ENCODE measurements at regions not wholly inside any gene's neighbourhood (a gene's known extent, or its start where the extent isn't known, plus 50 kb on each side); places are given as distances from the start of the nearest gene placed in this dataset.
"Not testable (repeated sequence)": the region's sequence is repeated elsewhere in the genome, so short reads cannot be mapped to it uniquely, and the experiment has no call there.

DNA sequence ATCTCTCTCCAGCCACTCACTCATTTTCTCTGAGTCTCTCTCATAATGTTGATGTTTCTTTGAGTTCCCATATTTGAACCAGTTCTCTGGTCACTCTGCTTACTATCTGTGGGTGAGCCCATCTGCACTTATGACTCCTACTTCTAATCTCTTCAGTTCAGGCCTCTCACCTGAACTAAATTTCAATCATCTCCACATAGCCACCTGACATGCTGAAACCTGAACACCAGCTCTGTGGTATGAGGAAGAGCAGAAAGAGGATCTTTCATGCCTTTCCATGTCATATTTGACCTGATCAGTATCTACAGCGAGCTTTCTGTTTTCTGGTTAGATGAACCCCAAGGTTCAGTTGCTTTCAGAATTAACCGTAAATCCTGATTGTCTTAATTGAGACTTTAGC lies 122.2 kb upstream of the ESX1 start:
- DNase-seq (ENCODE audit: low read depth): no peak

DNA sequence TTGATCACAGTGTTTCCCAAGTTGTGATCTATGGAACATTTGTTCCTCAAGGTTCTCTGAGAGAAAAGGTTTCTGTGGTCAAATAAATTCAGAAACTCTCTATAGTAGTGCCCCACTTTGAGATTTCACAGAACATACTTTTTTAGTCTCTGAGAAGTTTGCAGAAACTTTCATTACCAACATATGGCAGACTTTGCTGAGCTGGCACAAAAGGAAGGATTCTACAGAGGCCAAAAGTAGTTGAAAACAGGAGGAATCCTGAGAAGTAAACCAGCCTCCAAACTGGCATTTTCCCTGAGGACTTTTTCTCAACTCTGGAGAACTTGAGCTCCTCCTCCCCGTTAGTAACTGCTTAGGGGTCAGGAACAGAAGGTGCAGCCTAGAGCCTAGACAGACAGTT lies 117.8 kb upstream of the ESX1 start:
- no peak for DNase-seq (ENCODE audit: low read depth)

- DNase-seq (ENCODE audit: low read depth): no peak
These were observed 115.4 kb upstream of the ESX1 start for GRCh38 chrX:104370089-104370488.

GRCh38 chrX:104360774-104361173 lies 106.0 kb upstream of the ESX1 start:
- DNase-seq (ENCODE audit: low read depth): not testable (repeated sequence)

DNA sequence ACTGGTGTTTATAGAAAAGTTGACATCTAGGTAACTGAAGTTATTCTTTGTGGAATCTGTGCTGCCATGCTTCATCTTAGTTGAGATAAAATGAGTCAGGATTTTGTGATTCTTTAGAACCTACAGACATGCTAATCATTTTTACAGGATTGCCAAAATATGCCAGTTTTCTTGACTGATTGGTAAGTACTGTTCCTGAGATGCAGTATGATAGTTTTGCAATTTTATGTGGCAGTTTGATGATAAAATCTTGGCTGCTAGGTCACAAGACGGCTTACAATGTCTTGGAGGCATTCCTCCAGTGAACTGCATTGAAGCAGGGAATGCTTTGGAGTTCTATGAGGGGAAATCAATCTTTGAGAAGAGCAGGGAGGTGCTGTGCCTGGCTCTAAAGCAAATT lies 104.4 kb upstream of the ESX1 start:
- no peak for DNase-seq (ENCODE audit: low read depth)

GRCh38 chrX:104351173-104351769 lies 96.5 kb upstream of the ESX1 start:
- peak; percentile 74 for DNase-seq (ENCODE audit: low read depth)

DNA sequence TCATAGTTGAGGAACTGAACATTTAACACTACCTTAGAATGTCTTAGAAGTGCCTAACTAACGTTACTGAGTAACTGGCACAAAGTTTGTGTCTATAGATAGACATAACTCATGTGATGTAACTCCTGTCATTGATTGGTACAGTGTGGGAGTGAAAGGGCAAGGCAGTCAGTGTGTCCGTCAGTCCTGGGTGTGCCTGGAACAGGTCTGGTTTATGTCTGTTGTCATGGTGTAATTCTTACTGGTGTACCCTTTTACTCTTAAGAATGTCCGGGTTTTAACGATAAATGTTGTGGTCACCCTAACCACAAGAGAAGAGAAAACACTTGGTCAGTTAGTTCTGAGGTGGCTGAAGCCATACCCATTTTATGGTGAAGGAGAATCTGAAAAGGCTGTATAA lies 93.1 kb upstream of the ESX1 start:
- no peak for DNase-seq (ENCODE audit: low read depth)

DNA sequence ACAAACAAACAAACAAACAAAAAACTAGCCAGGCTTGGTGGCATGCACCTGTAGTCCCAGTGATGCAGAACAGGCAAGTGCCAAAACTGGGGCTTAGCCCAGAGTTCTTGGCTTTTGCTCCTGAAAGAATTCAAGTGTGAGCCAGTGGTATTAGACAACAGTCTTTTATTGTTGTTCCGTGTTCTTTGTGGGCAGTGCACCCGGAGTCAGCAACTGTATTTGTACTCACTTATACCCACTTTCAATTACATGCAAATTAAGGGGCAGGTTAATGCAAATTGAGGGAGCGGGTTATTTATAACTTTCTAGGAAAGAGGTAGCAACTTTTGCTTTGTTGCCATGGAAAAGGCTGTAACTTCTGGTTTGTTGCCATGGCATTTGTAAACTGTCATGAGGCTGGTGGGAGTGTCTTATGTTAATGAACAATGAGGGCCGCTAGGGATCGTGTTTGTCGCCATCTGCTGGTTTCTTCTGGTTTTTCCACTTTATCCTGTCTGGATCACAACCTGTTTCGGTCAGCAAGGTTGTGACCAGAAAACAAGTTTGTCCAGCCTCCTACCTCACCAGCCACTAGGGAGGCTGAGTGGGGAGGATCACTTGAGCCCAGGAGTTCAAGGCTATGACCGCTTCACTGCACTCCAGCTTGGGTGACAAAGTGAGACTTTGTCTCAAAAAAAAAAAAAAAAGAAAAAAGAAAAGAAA lies 88.8 kb upstream of the ESX1 start:
- DNase-seq (ENCODE audit: low read depth): peak; percentile 58

GRCh38 chrX:104342065-104342464 lies 87.3 kb upstream of the ESX1 start:
- no peak for DNase-seq (ENCODE audit: low read depth)

GRCh38 chrX:104335756-104336155 lies 81.0 kb upstream of the ESX1 start:
- peak; percentile 80 for DNase-seq (ENCODE audit: low read depth)

GRCh38 chrX:104334971-104335370 lies 80.2 kb upstream of the ESX1 start:
- DNase-seq (ENCODE audit: low read depth): no peak

GRCh38 chrX:104330966-104331365 lies 76.2 kb upstream of the ESX1 start:
- no peak for DNase-seq (ENCODE audit: low read depth)

DNA sequence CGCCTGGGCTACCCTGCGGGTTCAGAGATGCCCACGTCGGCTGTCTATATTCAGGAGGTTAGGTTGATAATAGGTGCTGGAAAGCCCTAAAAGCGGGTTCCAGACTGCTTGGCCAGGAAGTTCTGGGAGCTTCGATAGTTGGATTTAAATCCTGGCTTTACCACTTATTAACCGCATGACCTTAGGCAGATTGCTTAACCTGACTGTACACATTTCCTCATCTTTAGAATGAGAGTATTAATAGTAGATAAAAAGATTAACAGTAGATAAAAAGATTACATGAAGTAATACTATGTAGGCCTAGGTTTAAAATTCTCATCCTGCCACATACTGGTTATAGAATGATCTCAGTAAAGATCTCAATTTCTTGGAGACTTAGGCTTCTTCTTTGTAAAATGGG lies 75.0 kb upstream of the ESX1 start:
- no peak for DNase-seq (ENCODE audit: low read depth)

- no peak for DNase-seq (ENCODE audit: low read depth)
These were observed 70.5 kb upstream of the ESX1 start for GRCh38 chrX:104325213-104325585.

- no peak for DNase-seq (ENCODE audit: low read depth)
These were observed 69.9 kb upstream of the ESX1 start for GRCh38 chrX:104324461-104325212.

DNA sequence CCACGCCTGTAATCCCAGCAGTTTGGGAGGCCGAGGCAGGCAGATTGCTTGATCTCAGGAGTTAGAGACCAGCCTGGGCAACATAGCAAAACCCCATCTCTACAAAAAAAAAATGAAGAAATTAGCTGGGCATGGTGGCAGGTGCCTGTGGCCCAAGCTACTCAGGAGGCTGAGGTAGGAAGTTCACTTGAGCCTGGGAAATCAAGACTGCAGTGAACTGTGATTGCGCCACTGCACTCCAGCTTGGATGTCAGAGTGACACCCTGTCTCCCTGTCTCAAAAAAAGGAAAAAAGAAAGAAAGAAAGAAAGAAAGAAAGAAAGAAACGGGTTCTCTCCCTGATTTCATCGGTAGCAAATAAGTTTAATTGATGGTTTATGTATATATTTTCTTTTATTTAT lies 64.6 kb upstream of the ESX1 start:
- DNase-seq (ENCODE audit: low read depth): no peak

- no peak for DNase-seq (ENCODE audit: low read depth)
These were observed 63.7 kb upstream of the ESX1 start for GRCh38 chrX:104318330-104319009.

DNA sequence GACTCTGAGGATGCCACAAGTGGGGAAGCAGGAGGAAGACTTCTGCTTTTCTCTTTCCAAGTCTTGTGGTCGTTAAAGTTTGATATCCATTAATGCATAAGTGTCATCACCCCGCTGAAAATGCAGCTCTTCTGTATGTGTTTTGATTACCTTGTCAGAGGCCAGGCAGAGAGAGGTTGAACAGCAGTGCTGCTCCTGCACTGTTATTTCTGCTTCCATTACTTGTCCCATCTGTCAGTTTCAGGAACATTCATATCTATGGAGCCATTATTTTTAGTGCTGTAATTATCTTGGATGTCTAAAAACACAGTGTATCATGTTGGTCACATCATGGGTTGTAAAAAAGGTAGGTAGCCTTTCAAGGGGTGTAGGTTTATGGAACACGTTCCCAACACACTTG lies 62.0 kb upstream of the ESX1 start:
- no peak for DNase-seq (ENCODE audit: low read depth)

- DNase-seq (ENCODE audit: low read depth): no peak
These were observed 60.8 kb upstream of the ESX1 start for GRCh38 chrX:104315555-104315954.

- DNase-seq (ENCODE audit: low read depth): no peak
These were observed 56.0 kb upstream of the ESX1 start for GRCh38 chrX:104310657-104311254.

DNA sequence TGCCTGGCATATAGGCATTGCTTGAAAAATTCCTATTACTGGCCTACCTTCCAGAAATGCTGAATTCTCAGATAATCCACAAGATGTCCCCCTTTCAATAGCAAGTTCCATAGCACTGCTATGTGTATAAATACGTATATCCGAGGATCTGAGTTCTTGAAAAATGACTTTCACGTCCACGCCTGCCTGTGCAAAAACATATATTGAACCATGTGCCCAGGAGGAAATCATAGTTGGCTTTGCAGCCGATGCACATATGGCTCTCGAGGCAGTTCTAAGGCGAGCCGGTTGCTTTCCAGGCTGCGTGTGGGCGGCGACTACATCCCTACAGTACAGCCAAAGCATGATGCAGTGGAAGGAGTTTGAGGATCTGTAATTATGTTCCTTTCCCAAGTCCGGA lies 55.4 kb upstream of the ESX1 start:
- DNase-seq (ENCODE audit: low read depth): no peak

DNA sequence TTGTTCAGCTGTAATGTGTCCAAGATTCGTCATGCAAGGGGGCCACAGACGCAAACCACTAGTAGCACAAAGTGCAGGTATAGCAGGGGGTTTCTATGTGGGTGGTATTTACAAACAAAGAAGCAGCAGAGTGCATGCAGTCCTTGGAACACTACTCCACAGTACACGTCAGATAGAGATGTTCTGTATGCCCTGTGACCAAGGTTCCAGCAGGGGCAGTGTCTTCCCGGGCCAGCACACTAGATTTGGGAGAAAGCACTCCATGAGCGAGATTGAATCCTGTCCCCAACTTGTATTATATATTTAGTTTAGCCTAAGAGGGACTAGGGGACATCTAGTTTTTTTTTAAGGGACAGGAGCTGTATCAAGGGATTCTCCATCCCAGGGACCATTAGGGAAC lies 54.4 kb upstream of the ESX1 start:
- no peak for DNase-seq (ENCODE audit: low read depth)

DNA sequence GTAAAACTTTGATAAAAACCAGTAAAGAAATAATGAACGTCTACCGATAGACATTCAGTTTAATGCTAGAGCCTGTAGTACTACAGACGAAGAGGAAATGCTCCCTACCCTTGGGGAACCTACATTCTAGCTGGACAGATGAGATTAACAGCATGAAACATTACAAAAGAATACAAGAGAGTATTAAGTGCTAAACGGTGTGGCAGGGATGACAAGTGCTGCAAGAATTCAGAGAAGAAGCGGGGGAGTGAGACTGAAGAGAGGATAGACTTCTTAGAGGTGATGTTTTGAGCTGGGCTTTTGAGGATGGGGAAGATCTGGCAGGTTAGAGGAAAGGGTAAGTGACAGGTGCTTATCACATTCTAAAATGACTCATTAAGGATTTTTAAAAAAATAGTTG lies 52.6 kb upstream of the ESX1 start:
- no peak for DNase-seq (ENCODE audit: low read depth)
